ENCODE measurements at regions not wholly inside any gene's neighbourhood (a gene's known extent, or its start where the extent isn't known, plus 50 kb on each side); places are given as distances from the start of the nearest gene placed in this dataset.

DNA sequence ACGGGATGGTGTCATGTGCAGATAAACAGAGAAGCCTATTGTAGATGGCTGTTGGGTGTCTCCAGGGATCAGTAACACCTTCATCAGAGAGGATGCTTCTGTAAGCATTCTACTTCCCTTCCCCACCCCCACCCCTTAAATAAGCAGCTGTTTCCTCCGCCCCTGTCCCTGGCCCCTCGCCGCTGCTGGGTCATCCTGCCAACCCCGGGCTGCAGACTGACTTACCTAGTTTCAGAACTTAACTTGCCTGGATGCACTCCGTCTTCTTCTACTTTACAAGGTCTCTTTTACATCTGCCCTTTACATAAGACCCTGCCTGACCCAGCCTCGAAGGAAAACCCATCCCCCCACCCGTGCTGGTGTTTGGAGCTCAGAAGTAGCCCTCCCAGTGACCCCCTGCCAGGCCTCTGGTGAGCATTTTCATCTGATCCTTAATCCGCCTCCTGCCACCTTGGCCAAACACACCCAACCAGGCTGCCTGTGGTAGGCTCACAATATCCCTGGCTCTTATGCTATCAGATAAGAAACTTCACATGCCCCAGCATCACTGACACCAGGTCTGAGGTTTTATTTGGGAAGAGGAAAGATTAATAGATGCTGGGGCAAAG is 103.0 kb upstream of the HES1 start:
- TF ChIP-seq ZNF274 (IDR thresholded peaks at IDR 0.05; ENCODE audit: low read length) (no peak), ZNF274 (tag by site-specific recombination; IDR thresholded peaks at IDR 0.05; ENCODE audit: borderline replicate concordance) (no peak), ZNF510 (tag by site-specific recombination; IDR thresholded peaks at IDR 0.05; ENCODE audit: insufficient replicate concordance) (no peak), ZNF529 (tag by site-specific recombination; IDR thresholded peaks at IDR 0.05; ENCODE audit: insufficient replicate concordance) (no peak), ZNF670 (tag by site-specific recombination; IDR thresholded peaks at IDR 0.05; ENCODE audit: low read depth) (no peak)

All from HEK293 (cell line).